GM12891 (cell line): ENCODE measurements at regions not wholly inside any gene's neighbourhood (a gene's known extent, or its start where the extent isn't known, plus 50 kb on each side); places are given as distances from the start of the nearest gene placed in this dataset.

Source experiments
- DNase-seq: peaks from one replicate; pipeline ENCODE4 v3.0.0; 2011; ENCODE audit warnings: low spot score; ENCODE audit not compliant: insufficient read length
- FAIRE-seq: peaks from 2 replicates; lab custom pipeline; 2011; peaks lifted over from hg19 to GRCh38; lab: Jason Lieb, UNC
- PAX5 ChIP-seq: IDR thresholded peaks from 2 replicates; pipeline ENCODE4 v1.6.1; 2011; ENCODE audit warnings: low read length, moderate library complexity, mild to moderate bottlenecking; ENCODE audit not compliant: insufficient read depth, severe bottlenecking
- POLR2A ChIP-seq: IDR thresholded peaks from 2 replicates; pipeline ENCODE4 v1.6.1; 2011; ENCODE audit warnings: low read depth, low read length, control low read depth
- POLR2AphosphoS5 ChIP-seq: IDR thresholded peaks from 2 replicates; pipeline ENCODE4 v1.6.1; 2011; ENCODE audit warnings: low read depth, low read length, control low read depth
- POU2F2 ChIP-seq: IDR thresholded peaks from 2 replicates; pipeline ENCODE4 v1.6.1; 2011; ENCODE audit warnings: low read depth, mild to moderate bottlenecking, control low read depth, low read length, moderate library complexity
- SPI1 ChIP-seq: IDR thresholded peaks from 2 replicates; pipeline ENCODE4 v1.6.1; 2011; ENCODE audit warnings: low read depth, low read length, control low read depth
- TAF1 ChIP-seq: IDR thresholded peaks from 2 replicates; pipeline ENCODE4 v1.6.1; 2011; ENCODE audit warnings: low read depth, low read length, control low read depth

DNA sequence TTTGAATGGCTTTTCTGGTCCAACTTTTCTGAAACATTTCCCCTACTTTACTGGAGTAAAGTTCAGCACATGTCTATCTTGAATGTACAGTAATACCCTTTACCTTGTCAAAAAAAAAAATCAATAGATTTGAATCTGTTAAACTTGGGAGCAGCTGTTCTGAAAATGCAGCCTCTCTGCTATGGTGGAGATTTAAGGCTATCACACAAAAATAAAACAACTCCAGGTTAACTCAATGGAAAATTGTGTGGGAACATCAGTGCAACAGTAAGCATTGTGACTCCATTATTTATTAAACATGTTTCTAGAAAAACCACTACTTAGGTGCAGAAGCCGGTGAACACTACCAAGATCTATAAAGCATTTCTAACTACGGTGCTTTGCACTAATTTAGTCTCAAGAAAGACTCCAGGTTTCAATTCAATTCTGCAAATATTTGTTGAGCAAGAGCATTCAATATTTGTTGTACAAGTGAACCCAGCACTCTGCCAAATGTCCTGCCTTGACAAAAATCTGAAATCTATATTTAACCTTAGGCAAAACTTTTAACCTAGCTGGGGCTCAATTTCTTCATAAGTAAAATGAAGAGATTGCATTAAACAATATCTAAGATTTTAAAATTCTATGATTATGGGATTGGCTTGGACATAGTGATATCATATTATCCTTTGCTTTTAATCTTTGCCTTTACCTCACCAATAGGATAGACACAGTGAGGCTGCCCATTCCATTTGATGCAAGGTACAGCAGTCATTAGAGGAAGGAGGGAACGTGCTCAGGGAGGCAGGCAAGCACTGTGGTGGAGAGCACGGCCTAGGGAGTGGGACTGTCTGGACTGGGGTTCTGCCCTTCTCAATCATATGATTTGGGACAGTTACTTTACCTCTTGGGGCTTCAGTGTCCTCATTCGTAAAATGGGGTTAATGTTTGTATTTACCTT is 155.2 kb downstream of the KITLG start:
- TF ChIP-seq POLR2AphosphoS5, result no peak
- no peak for TF ChIP-seq POU2F2
- TF ChIP-seq TAF1, result no peak
- no peak for TF ChIP-seq SPI1
- no peak for TF ChIP-seq POLR2A
- no peak for TF ChIP-seq PAX5
- DNase-seq (no peak), FAIRE-seq (no peak)

DNA sequence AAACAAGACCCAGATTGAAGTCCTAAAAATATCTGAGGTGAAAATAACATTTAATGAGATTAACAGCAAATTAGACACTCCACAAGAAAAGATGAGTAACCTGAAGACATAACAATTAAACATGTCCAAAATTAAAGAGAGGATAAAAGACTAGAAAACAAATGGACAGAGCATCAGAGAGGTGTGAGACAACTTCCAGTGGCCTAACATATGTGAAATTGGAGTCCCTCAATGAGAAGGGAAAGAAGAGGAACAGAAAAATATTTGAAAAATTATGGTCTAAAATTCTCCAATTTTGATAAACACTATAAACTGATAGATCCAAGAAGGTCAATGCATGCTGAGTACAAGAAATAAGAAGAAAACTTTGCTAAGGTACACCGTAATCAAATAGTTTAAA is 151.9 kb downstream of the KITLG start:
- FAIRE-seq, result no peak
- TF ChIP-seq POLR2A (no peak), PAX5 (no peak), SPI1 (no peak), TAF1 (no peak), POLR2AphosphoS5 (no peak), POU2F2 (no peak)
- no peak for DNase-seq

DNA sequence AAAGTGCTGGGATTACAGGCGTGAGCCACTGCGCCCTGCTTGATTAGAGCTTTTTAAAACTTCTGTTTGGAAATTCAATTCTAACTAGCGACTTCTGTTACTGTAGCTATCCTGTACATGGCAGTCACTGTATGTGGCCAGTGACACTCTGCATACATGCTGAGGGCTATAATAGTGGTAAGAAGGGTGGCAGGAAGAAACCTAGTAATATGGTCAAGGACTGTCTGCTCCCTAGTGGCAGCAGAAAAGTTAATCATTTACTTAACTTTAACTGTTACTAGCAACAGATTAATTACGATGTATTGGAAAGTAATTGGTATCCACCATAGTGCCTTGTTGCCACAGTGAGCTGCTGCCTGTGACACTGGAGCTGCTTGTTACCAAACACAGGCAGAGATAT is 149.0 kb downstream of the KITLG start:
- TF ChIP-seq SPI1 (no peak), POU2F2 (no peak), PAX5 (no peak), TAF1 (no peak), POLR2AphosphoS5 (no peak)
- FAIRE-seq, result no peak
- no peak for DNase-seq

DNA sequence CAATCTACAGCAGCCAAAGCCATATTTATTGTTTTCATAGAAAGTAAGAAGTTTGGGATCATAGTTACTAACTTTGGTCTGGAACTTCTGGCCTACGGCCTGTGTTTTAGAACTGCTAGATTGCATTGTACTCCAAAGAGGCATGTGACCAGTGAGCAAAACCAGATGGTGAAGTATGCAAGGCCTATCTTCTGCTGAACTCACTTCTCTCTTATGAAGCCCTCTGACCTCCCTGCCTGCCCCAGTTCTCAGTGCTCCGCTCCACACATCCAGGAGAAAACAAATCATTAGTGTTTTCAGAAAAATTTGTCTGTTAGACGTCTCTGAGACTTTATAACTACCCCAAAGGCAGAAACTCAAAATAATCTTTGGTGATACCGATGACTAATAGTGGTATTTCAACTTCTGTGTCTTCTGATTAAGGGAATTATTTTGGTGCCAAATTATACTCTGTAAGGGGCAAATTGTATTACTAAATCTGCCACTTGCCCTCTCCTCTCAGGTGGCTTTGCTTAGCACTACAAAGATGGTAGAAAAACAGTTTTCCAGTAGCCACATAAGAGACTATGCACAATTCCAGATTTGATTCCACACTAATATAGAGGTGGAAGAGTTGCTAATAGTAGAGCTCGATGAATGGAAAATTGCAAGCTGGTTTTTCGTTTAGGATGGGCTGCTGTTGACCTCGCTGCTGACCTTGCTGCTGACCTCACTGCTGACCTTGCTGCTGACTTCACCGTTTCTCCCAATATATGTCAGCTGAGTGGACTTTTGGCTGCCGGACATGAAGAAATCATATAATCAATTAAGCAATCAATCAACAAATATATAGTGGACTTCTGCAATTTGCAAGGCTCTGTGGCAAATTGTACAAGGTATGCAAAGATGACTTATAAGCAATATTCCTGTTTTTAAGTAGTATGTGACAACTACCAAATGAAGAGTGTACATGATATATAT is 147.5 kb downstream of the KITLG start:
- DNase-seq (no peak), FAIRE-seq (no peak)
- no peak for TF ChIP-seq POU2F2
- no peak for TF ChIP-seq POLR2A
- no peak for TF ChIP-seq TAF1
- TF ChIP-seq POLR2AphosphoS5, result no peak
- TF ChIP-seq PAX5, result no peak
- TF ChIP-seq SPI1, result no peak

DNA sequence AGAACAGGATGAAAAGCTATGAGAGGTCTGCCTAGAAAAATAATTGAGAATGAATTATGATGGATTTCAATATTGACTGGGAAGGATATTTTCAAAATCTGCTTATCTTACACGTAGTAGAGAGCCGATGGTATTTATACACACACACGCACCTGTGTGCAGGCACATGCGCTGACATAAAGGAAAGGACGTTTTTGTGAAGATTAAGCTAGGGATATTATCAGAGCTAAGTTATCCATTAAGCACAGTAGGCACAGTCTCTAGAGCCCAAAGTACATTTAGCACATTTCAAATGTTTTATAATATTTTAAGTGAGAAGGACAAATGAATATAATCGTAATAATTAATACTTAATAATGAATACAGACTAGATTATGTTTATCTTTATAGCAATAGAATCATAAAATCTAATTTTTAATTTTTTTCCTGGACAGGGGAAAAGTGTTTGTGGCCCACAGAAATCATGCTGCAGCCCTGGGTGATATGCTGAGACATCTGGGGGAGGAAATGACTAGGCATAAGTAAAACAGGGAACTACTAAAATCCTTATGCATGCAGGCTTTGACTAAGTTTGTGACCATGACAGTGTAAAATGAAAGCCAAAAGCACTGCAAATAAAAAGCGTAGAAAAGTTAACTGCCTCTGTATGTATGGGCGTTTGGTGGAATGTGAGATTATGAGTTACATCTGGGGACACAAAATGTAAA is 146.1 kb downstream of the KITLG start:
- DNase-seq (no peak), FAIRE-seq (no peak)
- TF ChIP-seq SPI1 (peak; percentile 37; the same call in 1 of the 2 replicates), PAX5 (no peak), POU2F2 (peak; percentile 57; the same call in 1 of the 2 replicates)

DNA sequence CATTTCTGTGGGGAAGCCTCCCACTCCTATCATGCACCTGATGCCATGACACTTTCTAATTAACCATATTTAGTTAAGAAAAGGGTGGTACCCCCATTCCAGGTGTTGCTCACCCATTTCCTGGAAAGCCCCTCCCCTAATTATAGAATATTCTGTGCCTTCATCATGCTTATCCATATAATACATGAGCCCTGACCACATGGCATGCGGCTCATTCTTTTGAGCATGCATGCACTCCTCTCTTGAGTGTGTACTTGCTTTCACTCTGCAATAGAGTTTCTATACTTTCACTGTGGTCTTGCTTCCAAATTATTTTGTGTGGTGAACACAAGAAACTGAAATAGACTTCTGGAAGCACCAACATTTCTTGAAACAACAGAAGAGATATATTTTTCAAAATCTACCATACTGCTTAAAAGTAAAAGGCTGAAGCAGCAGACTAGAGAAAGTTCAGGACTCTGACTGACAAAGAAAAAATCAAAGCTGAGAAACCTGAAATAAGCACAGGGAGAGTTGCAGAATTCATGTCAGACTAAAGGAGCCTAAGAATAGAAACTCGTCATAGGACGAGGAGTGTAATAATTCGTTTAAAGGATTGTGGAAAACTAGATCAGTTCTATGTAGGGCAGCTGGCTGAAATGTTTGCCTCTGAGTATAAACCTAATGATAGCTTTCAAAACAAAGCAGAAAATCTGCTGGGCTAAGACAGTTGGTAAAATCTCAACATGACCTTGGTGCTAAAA is 144.8 kb downstream of the KITLG start:
- DNase-seq, result no peak
- no peak for TF ChIP-seq PAX5
- TF ChIP-seq POLR2A, result no peak
- no peak for TF ChIP-seq TAF1
- no peak for TF ChIP-seq POLR2AphosphoS5
- no peak for TF ChIP-seq POU2F2
- TF ChIP-seq SPI1, result no peak
- FAIRE-seq, result no peak

DNA sequence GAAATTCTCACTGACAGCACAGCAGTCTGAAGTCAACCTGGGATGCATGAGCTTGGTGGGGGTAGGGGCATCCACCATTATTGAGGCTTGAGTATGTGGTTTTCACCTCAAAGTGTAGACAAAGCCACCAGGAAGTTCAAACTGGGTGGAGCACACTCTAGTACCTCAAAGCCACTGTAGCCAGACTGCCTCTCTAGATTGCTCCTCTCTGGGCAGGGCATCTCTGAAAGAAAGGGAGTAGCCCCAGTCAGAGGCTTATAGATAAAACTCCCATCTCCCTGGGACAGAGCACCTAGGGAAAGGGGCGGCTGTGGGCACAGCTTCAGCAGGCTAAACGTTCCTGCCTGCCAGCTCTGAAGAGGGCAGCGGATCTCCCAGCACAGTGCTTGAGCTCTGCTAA is 143.0 kb downstream of the KITLG start:
- DNase-seq (no peak), FAIRE-seq (no peak)
- TF ChIP-seq POLR2A, result no peak
- TF ChIP-seq POU2F2, result no peak
- TF ChIP-seq TAF1, result no peak
- no peak for TF ChIP-seq SPI1
- no peak for TF ChIP-seq PAX5
- TF ChIP-seq POLR2AphosphoS5, result no peak
